ENCODE measurements at regions not wholly inside any gene's neighbourhood (a gene's known extent, or its start where the extent isn't known, plus 50 kb on each side); places are given as distances from the start of the nearest gene placed in this dataset.

DNA sequence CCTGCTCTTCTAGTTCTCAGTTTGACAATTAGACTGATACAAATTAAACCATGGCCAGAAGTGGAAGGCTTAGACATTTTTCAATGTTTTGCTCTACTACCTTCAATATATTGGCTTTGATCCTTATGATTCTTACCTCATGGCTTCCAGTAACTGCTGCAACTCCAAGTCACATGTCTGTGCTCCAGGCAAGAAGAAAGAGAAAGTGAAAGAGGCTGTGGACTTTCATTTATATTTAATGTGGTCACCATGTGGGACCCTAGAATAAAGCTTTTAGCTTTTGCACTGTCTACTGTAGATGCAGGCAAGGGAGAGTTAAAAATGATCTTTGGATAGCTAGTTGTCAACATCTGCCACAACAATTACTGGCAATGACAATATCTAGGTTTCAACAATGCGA is 214.3 kb upstream of the PDE3A start:
- TF ChIP-seq, protein P1, sequence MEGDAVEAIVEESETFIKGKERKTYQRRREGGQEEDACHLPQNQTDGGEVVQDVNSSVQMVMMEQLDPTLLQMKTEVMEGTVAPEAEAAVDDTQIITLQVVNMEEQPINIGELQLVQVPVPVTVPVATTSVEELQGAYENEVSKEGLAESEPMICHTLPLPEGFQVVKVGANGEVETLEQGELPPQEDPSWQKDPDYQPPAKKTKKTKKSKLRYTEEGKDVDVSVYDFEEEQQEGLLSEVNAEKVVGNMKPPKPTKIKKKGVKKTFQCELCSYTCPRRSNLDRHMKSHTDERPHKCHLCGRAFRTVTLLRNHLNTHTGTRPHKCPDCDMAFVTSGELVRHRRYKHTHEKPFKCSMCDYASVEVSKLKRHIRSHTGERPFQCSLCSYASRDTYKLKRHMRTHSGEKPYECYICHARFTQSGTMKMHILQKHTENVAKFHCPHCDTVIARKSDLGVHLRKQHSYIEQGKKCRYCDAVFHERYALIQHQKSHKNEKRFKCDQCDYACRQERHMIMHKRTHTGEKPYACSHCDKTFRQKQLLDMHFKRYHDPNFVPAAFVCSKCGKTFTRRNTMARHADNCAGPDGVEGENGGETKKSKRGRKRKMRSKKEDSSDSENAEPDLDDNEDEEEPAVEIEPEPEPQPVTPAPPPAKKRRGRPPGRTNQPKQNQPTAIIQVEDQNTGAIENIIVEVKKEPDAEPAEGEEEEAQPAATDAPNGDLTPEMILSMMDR (IDR thresholded peaks at IDR 0.05; ENCODE audit: low read depth, low read length, missing input control): no peak
- TF ChIP-seq YY1 (IDR thresholded peaks at IDR 0.05) (no peak), GABPA (IDR thresholded peaks at IDR 0.05 in 1 of 2, conservative IDR thresholded peaks at IDR 0.05 in 1 of 2) (no peak), RAD21 (IDR thresholded peaks at IDR 0.05) (no peak), REST (IDR thresholded peaks at IDR 0.05) (no peak), TAF1 (conservative IDR thresholded peaks at IDR 0.05) (no peak), MAX (IDR thresholded peaks at IDR 0.05) (no peak), NR2F2 (IDR thresholded peaks at IDR 0.05) (no peak), FOXA1 (IDR thresholded peaks at IDR 0.05) (no peak), HNF4G (IDR thresholded peaks at IDR 0.05) (no peak), SP1 (IDR thresholded peaks at IDR 0.05) (no peak), JUND (IDR thresholded peaks at IDR 0.05) (no peak)
- TF ChIP-seq, protein P2, sequence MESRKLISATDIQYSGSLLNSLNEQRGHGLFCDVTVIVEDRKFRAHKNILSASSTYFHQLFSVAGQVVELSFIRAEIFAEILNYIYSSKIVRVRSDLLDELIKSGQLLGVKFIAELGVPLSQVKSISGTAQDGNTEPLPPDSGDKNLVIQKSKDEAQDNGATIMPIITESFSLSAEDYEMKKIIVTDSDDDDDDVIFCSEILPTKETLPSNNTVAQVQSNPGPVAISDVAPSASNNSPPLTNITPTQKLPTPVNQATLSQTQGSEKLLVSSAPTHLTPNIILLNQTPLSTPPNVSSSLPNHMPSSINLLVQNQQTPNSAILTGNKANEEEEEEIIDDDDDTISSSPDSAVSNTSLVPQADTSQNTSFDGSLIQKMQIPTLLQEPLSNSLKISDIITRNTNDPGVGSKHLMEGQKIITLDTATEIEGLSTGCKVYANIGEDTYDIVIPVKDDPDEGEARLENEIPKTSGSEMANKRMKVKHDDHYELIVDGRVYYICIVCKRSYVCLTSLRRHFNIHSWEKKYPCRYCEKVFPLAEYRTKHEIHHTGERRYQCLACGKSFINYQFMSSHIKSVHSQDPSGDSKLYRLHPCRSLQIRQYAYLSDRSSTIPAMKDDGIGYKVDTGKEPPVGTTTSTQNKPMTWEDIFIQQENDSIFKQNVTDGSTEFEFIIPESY (IDR thresholded peaks at IDR 0.05): no peak
- TF ChIP-seq, protein P3, sequence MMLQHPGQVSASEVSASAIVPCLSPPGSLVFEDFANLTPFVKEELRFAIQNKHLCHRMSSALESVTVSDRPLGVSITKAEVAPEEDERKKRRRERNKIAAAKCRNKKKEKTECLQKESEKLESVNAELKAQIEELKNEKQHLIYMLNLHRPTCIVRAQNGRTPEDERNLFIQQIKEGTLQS (IDR thresholded peaks at IDR 0.05): no peak
